GM12891 (cell line): ENCODE measurements at regions not wholly inside any gene's neighbourhood (a gene's known extent, or its start where the extent isn't known, plus 50 kb on each side); places are given as distances from the start of the nearest gene placed in this dataset.

Source experiments
- DNase-seq: peaks from one replicate; pipeline ENCODE4 v3.0.0; 2011; ENCODE audit warnings: low spot score; ENCODE audit not compliant: insufficient read length
- FAIRE-seq: peaks from 2 replicates; lab custom pipeline; 2011; peaks lifted over from hg19 to GRCh38; lab: Jason Lieb, UNC
- PAX5 ChIP-seq: IDR thresholded peaks from 2 replicates; pipeline ENCODE4 v1.6.1; 2011; ENCODE audit warnings: low read length, moderate library complexity, mild to moderate bottlenecking; ENCODE audit not compliant: insufficient read depth, severe bottlenecking
- POLR2A ChIP-seq: IDR thresholded peaks from 2 replicates; pipeline ENCODE4 v1.6.1; 2011; ENCODE audit warnings: low read depth, low read length, control low read depth
- POLR2AphosphoS5 ChIP-seq: IDR thresholded peaks from 2 replicates; pipeline ENCODE4 v1.6.1; 2011; ENCODE audit warnings: low read depth, low read length, control low read depth
- POU2F2 ChIP-seq: IDR thresholded peaks from 2 replicates; pipeline ENCODE4 v1.6.1; 2011; ENCODE audit warnings: low read depth, mild to moderate bottlenecking, control low read depth, low read length, moderate library complexity
- SPI1 ChIP-seq: IDR thresholded peaks from 2 replicates; pipeline ENCODE4 v1.6.1; 2011; ENCODE audit warnings: low read depth, low read length, control low read depth
- TAF1 ChIP-seq: IDR thresholded peaks from 2 replicates; pipeline ENCODE4 v1.6.1; 2011; ENCODE audit warnings: low read depth, low read length, control low read depth

DNA sequence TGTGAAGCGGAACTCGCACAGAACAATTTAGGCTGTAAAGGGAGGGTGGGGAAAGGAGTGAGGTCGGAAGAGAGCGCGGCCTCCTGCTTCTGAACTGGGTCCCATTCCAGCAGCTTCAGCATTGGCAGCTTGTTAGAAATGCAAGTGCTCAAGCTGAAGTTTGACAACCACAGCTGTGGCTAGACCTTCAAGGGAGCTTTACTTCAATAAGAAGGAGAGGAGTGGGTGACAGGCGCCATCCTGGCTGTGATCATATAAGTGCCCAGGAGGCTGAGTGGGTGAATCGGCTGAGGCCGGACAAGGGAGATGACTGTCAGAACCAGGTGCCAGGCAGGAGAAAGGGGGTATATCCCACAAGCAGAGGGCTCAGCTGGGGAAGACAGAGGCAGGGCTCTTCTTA, 622.5 kb downstream of the GALR1 start:
- FAIRE-seq (no peak), DNase-seq (no peak)
- no peak for TF ChIP-seq PAX5
- no peak for TF ChIP-seq POU2F2
- no peak for TF ChIP-seq POLR2A
- TF ChIP-seq SPI1: no peak
- no peak for TF ChIP-seq TAF1
- TF ChIP-seq POLR2AphosphoS5: no peak

DNA sequence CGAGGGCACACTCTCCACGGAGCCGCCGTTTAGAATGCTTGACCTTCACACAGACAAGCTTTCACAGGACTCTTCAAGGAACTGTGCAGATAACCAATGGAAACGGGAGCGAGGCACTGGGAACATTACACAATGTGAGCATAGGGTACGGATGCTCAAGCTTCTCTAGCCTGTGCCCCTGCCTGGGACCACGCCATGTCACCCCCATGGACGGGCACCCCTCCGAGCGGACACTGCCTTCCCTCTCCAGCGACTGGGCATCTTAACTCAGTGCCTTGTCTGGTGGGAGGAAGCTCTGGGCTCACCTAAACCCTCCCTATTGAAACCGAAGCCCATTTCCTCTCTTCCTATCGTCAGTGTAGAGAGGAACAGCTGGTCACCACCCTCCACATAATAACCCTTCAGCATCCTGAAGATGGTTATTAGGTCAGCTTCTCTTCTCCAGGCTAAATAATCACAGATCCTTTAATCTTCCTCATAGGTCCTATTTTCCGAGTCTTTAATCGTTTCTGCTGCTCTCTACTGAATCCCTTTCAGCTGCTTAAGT, 626.7 kb downstream of the GALR1 start:
- TF ChIP-seq PAX5: no peak
- TF ChIP-seq POU2F2: no peak
- TF ChIP-seq SPI1: 0 out of 2 replicates have a peak, but pooled peaks have one; percentile 13
- no peak for TF ChIP-seq POLR2A
- FAIRE-seq (no peak), DNase-seq (no peak)

DNA sequence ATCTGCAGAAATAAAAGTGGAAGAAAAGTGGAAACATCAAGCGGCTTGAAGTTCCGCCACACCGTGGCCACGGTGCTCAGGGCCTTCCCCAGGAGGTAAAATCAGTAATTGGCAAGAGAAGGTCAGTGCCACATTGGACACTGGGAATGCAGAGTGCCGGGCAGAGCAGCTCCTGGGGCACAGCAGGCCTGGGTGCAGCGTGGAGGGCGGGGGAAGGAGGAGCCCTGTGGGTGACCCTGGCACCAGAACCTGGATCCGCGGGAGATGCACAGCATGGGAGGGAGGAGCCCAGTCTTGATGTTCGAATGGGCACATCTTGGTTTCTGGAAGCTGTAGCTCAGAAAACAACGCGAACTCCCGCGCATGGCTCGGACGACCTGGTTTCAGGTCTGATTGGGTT, 630.2 kb downstream of the GALR1 start:
- DNase-seq (no peak), FAIRE-seq (no peak)
- no peak for TF ChIP-seq POLR2A
- TF ChIP-seq SPI1: no peak
- no peak for TF ChIP-seq POLR2AphosphoS5
- no peak for TF ChIP-seq TAF1
- no peak for TF ChIP-seq PAX5
- no peak for TF ChIP-seq POU2F2

DNA sequence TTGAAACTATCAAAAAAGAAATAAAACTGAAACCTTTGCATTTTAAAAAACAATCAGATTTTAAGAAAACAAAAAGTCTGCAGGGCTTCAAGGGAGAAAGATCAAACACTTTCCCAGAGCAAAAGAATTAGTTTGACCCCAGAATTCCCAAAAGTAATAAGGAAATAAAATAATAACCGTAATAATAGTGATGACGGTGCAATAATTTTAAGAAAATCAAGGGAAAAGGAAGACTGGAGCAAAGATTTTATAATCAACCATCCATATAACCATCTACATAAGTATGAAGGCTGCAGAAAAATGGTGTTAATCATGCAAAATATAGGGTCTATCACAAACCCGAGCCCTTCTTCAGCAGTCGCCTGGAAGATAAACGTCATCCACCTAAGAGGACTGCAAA, 634.8 kb downstream of the GALR1 start:
- no peak for FAIRE-seq
- TF ChIP-seq POLR2A: no peak
- no peak for TF ChIP-seq TAF1
- TF ChIP-seq POLR2AphosphoS5: no peak
- TF ChIP-seq PAX5: no peak
- no peak for TF ChIP-seq SPI1
- TF ChIP-seq POU2F2: no peak
- no peak for DNase-seq

DNA sequence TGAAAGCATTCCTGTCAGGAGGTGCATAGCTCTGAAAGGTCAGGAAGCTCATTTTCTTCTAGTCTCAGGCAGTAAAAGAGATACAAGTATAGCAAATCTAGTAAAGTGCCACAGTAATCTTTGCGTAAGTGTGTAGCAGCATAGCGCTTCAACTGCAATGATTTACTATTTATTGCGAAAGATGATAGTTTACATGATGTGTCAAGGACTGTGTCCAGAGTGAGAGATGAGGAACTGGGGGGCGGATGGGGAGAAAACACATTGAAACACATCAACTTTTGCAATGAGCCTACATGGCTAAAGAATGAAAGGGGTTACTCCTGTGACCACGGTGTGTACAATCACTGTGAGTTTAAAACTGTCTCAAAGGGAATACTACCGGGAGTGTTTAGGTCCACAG, 644.4 kb downstream of the GALR1 start:
- FAIRE-seq (no peak), DNase-seq (no peak)
- TF ChIP-seq PAX5 (no peak), TAF1 (no peak), POU2F2 (no peak), SPI1 (no peak), POLR2A (no peak), POLR2AphosphoS5 (no peak)

DNA sequence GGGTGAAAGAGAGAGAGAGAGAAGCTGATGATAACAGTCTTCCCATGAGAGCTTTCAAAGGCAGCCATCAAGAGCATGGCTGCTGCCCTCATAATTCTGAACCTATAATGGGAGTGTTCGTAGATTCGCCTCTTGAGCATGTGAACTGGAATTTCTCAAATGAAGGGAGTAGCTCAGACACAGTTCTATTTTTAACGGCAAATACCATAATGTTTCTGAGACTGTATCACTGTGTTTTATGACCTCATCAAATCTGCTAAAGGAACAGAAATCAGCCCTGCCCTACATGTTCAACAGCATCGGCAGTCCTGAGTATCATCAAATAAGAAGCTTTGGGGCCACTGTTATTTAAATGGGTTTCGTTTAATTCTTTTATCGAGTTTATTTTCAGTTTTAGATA, 645.6 kb downstream of the GALR1 start:
- DNase-seq (no peak), FAIRE-seq (no peak)
- no peak for TF ChIP-seq POLR2AphosphoS5

DNA sequence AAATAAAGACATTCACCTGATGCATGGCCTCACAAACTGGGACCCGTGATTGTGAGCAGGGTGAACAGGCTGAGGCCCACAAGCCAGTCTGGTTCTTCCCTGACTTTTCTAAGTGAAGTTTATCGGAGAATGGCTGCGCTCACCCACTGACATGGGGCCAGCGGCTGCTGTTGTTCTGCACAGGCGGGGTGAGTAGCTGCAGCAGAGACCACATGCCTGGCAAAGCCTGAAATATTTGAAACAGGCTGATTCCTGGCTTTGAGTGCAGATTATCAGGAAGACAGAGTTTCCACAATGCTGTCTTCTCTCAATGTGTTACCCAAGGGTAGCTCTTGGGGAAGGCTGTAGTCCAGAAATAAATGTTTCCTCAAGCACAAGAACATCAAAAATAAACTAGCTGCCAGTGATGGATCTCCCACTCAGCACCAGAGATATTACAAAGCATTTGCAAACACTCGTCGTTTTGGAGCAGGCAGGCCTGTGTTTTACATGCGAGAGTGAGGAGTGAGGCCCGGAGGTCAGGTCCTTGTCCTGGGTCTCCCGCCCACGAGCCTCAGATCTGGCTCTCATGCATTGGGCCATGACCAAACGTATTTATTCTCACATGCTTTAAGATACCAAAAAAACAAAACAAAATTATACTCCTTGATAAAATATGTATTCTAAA, 647.1 kb downstream of the GALR1 start:
- no peak for TF ChIP-seq POU2F2
- TF ChIP-seq POLR2A: no peak
- no peak for TF ChIP-seq TAF1
- no peak for TF ChIP-seq SPI1
- TF ChIP-seq POLR2AphosphoS5: no peak
- TF ChIP-seq PAX5: no peak
- no peak for DNase-seq
- no peak for FAIRE-seq

DNA sequence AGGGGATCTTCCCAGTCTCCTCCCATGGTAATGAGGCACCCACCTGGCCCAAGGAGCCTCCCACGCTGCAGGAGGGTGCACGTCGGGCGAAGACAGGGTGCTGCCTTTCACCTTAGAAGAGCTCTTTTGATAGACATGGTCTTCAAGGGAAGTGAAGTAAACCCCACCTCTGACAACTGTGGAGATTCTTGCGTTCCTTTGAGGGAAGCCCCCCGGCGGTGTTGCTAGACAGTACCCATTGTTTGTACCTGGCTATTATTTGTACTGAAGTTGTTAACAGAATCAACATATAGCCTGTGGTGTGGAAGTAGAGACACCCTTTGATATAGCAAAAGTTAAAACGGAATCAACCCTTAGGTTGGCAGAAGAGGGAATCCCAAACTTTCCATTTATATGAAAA, 648.0 kb downstream of the GALR1 start:
- no peak for FAIRE-seq
- no peak for DNase-seq
- no peak for TF ChIP-seq PAX5
- no peak for TF ChIP-seq POU2F2
- TF ChIP-seq POLR2A: no peak
- no peak for TF ChIP-seq TAF1
- no peak for TF ChIP-seq POLR2AphosphoS5
- TF ChIP-seq SPI1: no peak

DNA sequence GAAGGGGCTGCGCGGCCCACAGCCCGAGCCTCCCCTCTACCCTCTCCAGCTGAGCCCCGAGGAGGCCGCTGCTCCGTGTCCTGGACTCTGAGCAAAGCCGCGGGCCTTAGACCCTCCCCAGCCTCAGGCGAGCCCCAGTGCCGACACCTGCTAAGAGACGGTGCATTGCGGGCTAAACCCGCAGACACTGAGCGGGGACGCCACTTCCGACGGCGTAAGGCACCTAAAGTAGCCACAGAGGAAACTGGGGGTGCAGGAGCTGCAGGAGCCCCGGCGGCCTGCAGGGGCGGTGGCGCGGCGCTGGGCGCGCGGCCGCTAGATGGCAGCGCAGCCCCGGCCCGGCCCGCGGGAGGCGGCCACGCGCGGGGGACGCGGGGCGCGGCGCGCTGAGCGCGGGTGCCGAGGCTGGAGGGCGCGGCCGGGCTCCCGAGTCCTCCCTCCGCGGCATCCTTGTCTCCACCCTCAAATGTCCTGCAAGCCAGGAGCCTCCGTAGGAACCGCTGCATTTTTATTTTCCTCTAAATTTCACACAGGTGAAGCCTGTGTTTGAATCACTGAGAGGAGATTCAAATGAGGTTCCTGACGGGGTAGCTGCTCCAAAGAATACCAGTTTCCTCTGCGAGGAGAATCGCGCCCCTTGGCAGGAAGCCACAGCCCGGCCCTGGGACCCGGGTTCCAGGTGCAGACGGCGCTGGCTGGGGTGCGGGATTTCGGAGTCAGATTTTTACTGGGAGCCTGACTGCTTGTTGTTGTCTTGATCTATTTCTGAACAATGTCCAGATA, 650.5 kb downstream of the GALR1 start:
- FAIRE-seq (no peak), DNase-seq (peak; percentile 74)
- no peak for TF ChIP-seq POLR2AphosphoS5
- no peak for TF ChIP-seq POU2F2
- TF ChIP-seq PAX5: no peak
- TF ChIP-seq SPI1: no peak
- TF ChIP-seq TAF1: no peak
- no peak for TF ChIP-seq POLR2A

DNA sequence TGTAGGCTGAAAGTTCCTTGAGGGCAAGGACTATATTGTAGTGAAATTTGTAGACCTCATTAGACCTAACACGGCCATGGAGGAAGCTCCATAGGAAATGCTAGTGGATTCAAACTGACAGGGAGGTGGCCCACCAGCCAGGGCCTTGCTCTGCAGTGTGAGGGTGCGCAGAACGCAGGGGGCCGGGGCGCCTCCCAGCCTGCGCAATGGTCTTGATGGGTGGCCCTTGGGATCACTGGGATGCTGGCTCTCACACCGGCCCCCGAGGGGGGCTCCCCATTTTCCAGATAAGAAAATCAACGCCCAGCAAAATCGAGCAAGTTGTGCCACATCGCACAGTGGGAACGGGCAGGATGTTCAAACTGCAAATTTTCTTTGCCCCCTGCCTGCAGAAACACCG, 655.4 kb downstream of the GALR1 start:
- TF ChIP-seq POLR2A (no peak), SPI1 (no peak), POU2F2 (no peak), POLR2AphosphoS5 (no peak), TAF1 (no peak), PAX5 (no peak)
- no peak for FAIRE-seq

More for the DNA sequence above, 655.4 kb downstream of the GALR1 start:
- DNase-seq: no peak
